Activated B cell treated with CpG ODN at 0.5 μM for 24 hours (primary cell): ENCODE measurements at regions not wholly inside any gene's neighbourhood (a gene's known extent, or its start where the extent isn't known, plus 50 kb on each side); places are given as distances from the start of the nearest gene placed in this dataset.
"Not testable (repeated sequence)": the region's sequence is repeated elsewhere in the genome, so short reads cannot be mapped to it uniquely, and the experiment has no call there.

Experiments used
- ATAC-seq: fragments of 200-7000 bp; cut with Tn5 transposase; one replicate; pipeline ENCODE4 v1.10.0; 2021; ENCODE audit warnings: low read depth, mild to moderate bottlenecking, moderate library complexity
- CTCF ChIA-PET: fragments of 350-600 bp; sonication (Branson Sonifier 250); formaldehyde crosslinking; loops from one replicate; lab custom pipeline; 2021; ENCODE audit warnings: antibody characterized with exemption; lab: Charles Lee
- POLR2A ChIA-PET: fragments of 350-600 bp; sonication (Branson Sonifier 250); formaldehyde crosslinking; loops from one replicate; lab custom pipeline; 2021; ENCODE audit warnings: antibody characterized with exemption; lab: Charles Lee
- DNase-seq: peaks from one replicate; pipeline ENCODE4 v3.0.0; 2022
- H3K27ac Mint-ChIP-seq: one replicate; pipeline ENCODE4 v1.8.0; 2020; ENCODE audit warnings: mixed read lengths
- H3K27me3 Mint-ChIP-seq: one replicate; pipeline ENCODE4 v1.8.0; 2021; ENCODE audit warnings: mixed read lengths
- H3K36me3 Mint-ChIP-seq: one replicate; pipeline ENCODE4 v1.8.0; 2021; ENCODE audit warnings: low read depth, mixed read lengths
- H3K4me1 Mint-ChIP-seq: one replicate; pipeline ENCODE4 v1.8.0; 2021; ENCODE audit warnings: mixed read lengths
- H3K4me3 Mint-ChIP-seq: one replicate; pipeline ENCODE4 v1.8.0; 2020; ENCODE audit warnings: mild to moderate bottlenecking, mixed read lengths
- H3K9me3 Mint-ChIP-seq: one replicate; pipeline ENCODE4 v1.8.0; 2020; ENCODE audit warnings: mixed read lengths
- intact Hi-C: fragments of 100-400 bp; cut with micrococcal nuclease; formaldehyde crosslinking; loops from one replicate; pipeline ENCODE4 v1.15.1; 2024
- TF ChIP-seq, protein P1 (sequence below): fragments of 200-600 bp; IDR thresholded peaks from one replicate; pipeline ENCODE4 v1.8.0; 2022; ENCODE audit warnings: antibody characterized with exemption, mild to moderate bottlenecking

- intact Hi-C loops, result no loop called here
- CTCF ChIA-PET, result no interaction called here
- Mint-ChIP-seq H3K36me3 (no peaks in the 10 kb centered on the region), H3K27ac (no peak overlapping the region), H3K4me1 (no peaks in the 10 kb centered on the region), H3K27me3 (no peaks in the 10 kb centered on the region), H3K9me3 (no peaks in the 10 kb centered on the region), H3K4me3 (no peak overlapping the region)
- ATAC-seq, result no peak
- POLR2A ChIA-PET, result no interaction called here
- DNase-seq, result no peak
- TF ChIP-seq, protein P1, sequence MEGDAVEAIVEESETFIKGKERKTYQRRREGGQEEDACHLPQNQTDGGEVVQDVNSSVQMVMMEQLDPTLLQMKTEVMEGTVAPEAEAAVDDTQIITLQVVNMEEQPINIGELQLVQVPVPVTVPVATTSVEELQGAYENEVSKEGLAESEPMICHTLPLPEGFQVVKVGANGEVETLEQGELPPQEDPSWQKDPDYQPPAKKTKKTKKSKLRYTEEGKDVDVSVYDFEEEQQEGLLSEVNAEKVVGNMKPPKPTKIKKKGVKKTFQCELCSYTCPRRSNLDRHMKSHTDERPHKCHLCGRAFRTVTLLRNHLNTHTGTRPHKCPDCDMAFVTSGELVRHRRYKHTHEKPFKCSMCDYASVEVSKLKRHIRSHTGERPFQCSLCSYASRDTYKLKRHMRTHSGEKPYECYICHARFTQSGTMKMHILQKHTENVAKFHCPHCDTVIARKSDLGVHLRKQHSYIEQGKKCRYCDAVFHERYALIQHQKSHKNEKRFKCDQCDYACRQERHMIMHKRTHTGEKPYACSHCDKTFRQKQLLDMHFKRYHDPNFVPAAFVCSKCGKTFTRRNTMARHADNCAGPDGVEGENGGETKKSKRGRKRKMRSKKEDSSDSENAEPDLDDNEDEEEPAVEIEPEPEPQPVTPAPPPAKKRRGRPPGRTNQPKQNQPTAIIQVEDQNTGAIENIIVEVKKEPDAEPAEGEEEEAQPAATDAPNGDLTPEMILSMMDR, result no peak
Observed at GRCh38 chr3:20527368-20527767, 341.4 kb upstream of the SGO1 start.

- no peaks in the 10 kb centered on the region for H3K36me3 Mint-ChIP-seq
- no peak overlapping the region for H3K27ac Mint-ChIP-seq
- no peak overlapping the region for H3K4me3 Mint-ChIP-seq
- TF ChIP-seq, protein P1, result no peak
- peaks cover 11% of the 10 kb centered on the region for H3K9me3 Mint-ChIP-seq
- CTCF ChIA-PET, result no interaction called here
- ATAC-seq, result no peak
- H3K4me1 Mint-ChIP-seq, result no peaks in the 10 kb centered on the region
- DNase-seq, result no peak
- no peaks in the 10 kb centered on the region for H3K27me3 Mint-ChIP-seq
- POLR2A ChIA-PET, result no interaction called here
- intact Hi-C loops, result no loop called here
Observed at GRCh38 chr3:20524328-20524727, 338.3 kb upstream of the SGO1 start.

DNA sequence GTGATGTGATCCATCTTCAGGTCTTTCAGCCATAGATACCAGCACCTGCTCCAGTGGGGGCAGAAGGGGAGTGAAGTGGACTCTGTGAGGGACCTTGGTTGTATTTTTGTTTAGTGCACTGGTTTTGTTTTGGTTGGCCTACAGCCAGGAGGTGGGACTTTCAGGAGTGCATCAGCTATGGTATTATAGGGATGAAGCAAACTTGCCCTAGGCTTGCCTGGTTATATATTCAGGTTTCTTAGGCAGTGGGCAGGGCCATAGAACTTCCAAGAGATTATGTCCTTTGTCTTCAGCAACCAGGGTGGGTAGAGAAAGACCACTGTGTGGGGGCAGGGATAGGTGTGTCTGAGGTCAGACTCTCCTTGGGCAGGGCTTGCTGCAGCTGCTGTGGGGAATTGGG, 337.3 kb upstream of the SGO1 start:
- POLR2A ChIA-PET, result no interaction called here
- peaks cover 11% of the 10 kb centered on the region for H3K9me3 Mint-ChIP-seq
- CTCF ChIA-PET, result no interaction called here

DNA sequence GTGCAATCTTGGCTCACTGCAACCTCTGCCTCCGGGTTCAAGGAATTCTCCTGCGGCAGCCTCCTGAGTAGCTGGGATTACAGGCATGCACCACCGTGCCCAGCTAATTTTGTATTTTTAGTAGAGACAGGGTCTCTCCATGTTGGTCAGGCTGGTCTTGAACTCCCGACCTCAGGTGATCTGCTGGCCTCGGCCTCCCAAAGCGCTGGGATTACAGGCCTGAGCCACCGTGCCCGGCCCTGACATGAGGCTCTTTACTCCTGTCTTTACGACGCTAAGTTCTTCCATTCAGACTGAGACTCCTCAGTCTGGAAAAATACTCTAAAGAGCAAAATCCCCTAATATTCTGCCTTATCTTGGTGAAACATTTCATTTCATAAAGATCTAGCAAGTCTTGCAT, 331.3 kb upstream of the SGO1 start:
- H3K4me3 Mint-ChIP-seq, POLR2A ChIA-PET, H3K4me1 Mint-ChIP-seq, H3K27ac Mint-ChIP-seq, H3K36me3 Mint-ChIP-seq, H3K27me3 Mint-ChIP-seq, intact Hi-C loops, ATAC-seq, CTCF ChIA-PET, DNase-seq: not testable (repeated sequence)
- peaks cover 11% of the 10 kb centered on the region for H3K9me3 Mint-ChIP-seq

More for the DNA sequence above, 337.3 kb upstream of the SGO1 start:
- intact Hi-C loops, result no loop called here
- H3K4me3 Mint-ChIP-seq, result no peak overlapping the region
- ATAC-seq (no peak), DNase-seq (no peak)
- no peak overlapping the region for H3K27ac Mint-ChIP-seq
- H3K27me3 Mint-ChIP-seq, result no peaks in the 10 kb centered on the region
- no peaks in the 10 kb centered on the region for H3K4me1 Mint-ChIP-seq
- H3K36me3 Mint-ChIP-seq, result no peaks in the 10 kb centered on the region
- TF ChIP-seq, protein P1, result no peak

GRCh38 chr3:20516311-20516710, 330.3 kb upstream of the SGO1 start:
- intact Hi-C loops, result no loop called here
- TF ChIP-seq, protein P1, result no peak
- Mint-ChIP-seq H3K27me3 (no peaks in the 10 kb centered on the region), H3K36me3 (no peaks in the 10 kb centered on the region), H3K27ac (no peak overlapping the region), H3K4me3 (no peak overlapping the region), H3K4me1 (no peaks in the 10 kb centered on the region), H3K9me3 (peaks cover 11% of the 10 kb centered on the region)
- DNase-seq, result no peak
- ATAC-seq, result no peak
- ChIA-PET POLR2A (no interaction called here), CTCF (no interaction called here)

- Mint-ChIP-seq H3K36me3 (no peaks in the 10 kb centered on the region), H3K4me3 (no peak overlapping the region), H3K9me3 (peaks cover 10% of the 10 kb centered on the region), H3K27me3 (no peaks in the 10 kb centered on the region), H3K27ac (no peak overlapping the region), H3K4me1 (no peaks in the 10 kb centered on the region)
- ChIA-PET CTCF (no interaction called here), POLR2A (no interaction called here)
- intact Hi-C loops, result no loop called here
- TF ChIP-seq, protein P1, result no peak
- ATAC-seq (no peak), DNase-seq (no peak)
Observed at GRCh38 chr3:20515834-20516233, 329.8 kb upstream of the SGO1 start.
